Adrenal gland (tissue), 5 donors: ENCODE measurements at regions not wholly inside any gene's neighbourhood (a gene's known extent, or its start where the extent isn't known, plus 50 kb on each side); places are given as distances from the start of the nearest gene placed in this dataset.

ENCODE experiments used
- CTCF ChIP-seq, 6 experiments: fragments of 450-650 bp in 4 of 6; fragments of 200-600 bp in 2 of 6; sonication (generic) in 1 of 6; IDR thresholded peaks; 1 replicate in 5 of 6; 2 replicates in 1 of 6; pipeline versions ENCODE4 v1.5.1 to v1.8.0; 2016 to 2021; ENCODE audit warnings: antibody characterized with exemption in 6 of 6, mild to moderate bottlenecking in 2 of 6, moderate library complexity in 1 of 6
- POLR2A ChIP-seq, 2 donors: fragments of 450-650 bp; IDR thresholded peaks; one replicate each; pipeline ENCODE4 v1.6.1; 2017; ENCODE audit warnings: antibody characterized with exemption in 2 of 2, mild to moderate bottlenecking in 2 of 2, moderate library complexity in 1 of 2
- donor health status: DM: no; HTN: no; CAD: no.

GRCh38 chr5:3382151-3382550, 213.5 kb upstream of the IRX1 start:
- TF ChIP-seq CTCF (IDR thresholded peaks at IDR 0.05), result no peak
- TF ChIP-seq POLR2A (IDR thresholded peaks at IDR 0.05), result no peak
